Ishikawa (cell line): ENCODE measurements at regions not wholly inside any gene's neighbourhood (a gene's known extent, or its start where the extent isn't known, plus 50 kb on each side); places are given as distances from the start of the nearest gene placed in this dataset.

Experiments
- CEBPB ChIP-seq: IDR thresholded peaks from 2 replicates; pipeline ENCODE4 v1.6.1; 2012
- CREB1 ChIP-seq: IDR thresholded peaks from 2 replicates; pipeline ENCODE4 v1.6.1; 2012; ENCODE audit warnings: low read depth
- EGR1 ChIP-seq: IDR thresholded peaks from 2 replicates; pipeline ENCODE4 v1.6.1; 2012
- EP300 ChIP-seq: IDR thresholded peaks from 2 replicates; pipeline ENCODE4 v1.6.1; 2012; ENCODE audit warnings: borderline replicate concordance
- FOXM1 ChIP-seq: IDR thresholded peaks from 2 replicates; pipeline ENCODE4 v1.6.1; 2012; ENCODE audit warnings: low read depth, borderline replicate concordance
- MAX ChIP-seq: IDR thresholded peaks from 2 replicates; pipeline ENCODE4 v1.6.1; 2012
- NFIC ChIP-seq: IDR thresholded peaks from 2 replicates; pipeline ENCODE4 v1.6.1; 2012
- RAD21 ChIP-seq: IDR thresholded peaks from 2 replicates; pipeline ENCODE4 v1.6.1; 2012; ENCODE audit warnings: low read depth
- REST ChIP-seq: IDR thresholded peaks from 2 replicates; pipeline ENCODE4 v1.6.1; 2012; ENCODE audit warnings: low read depth, mild to moderate bottlenecking
- TAF1 ChIP-seq: IDR thresholded peaks from 2 replicates; pipeline ENCODE4 v1.6.1; 2012; ENCODE audit warnings: low read depth, mild to moderate bottlenecking
- TCF12 ChIP-seq: IDR thresholded peaks from 2 replicates; pipeline ENCODE4 v1.6.1; 2012; ENCODE audit warnings: low read depth
- TEAD4 ChIP-seq: IDR thresholded peaks from 2 replicates; pipeline ENCODE4 v1.6.1; 2012
- USF1 ChIP-seq: IDR thresholded peaks from 2 replicates; pipeline ENCODE4 v1.6.1; 2012
- YY1 ChIP-seq: IDR thresholded peaks from 2 replicates; pipeline ENCODE4 v1.6.1; 2012; ENCODE audit warnings: low read depth
- ZBTB7A ChIP-seq: IDR thresholded peaks from 2 replicates; pipeline ENCODE4 v1.6.1; 2012; ENCODE audit warnings: low read depth

- TF ChIP-seq EGR1 (no peak), CREB1 (no peak), NFIC (no peak), TAF1 (no peak), FOXM1 (no peak)
Measured at GRCh38 chr6:55696501-55696900, 117.5 kb upstream of the HMGCLL1 start.

GRCh38 chr6:55696041-55696440 is 117.0 kb upstream of the HMGCLL1 start:
- TF ChIP-seq EP300 (no peak), CREB1 (no peak), REST (no peak), YY1 (no peak), ZBTB7A (no peak), CEBPB (no peak), FOXM1 (no peak), TEAD4 (no peak), TCF12 (no peak), EGR1 (no peak), RAD21 (no peak), NFIC (no peak), TAF1 (no peak), USF1 (no peak), MAX (no peak)

- no peak for TF ChIP-seq MAX
- TF ChIP-seq REST = no peak
- no peak for TF ChIP-seq EP300
- TF ChIP-seq USF1 = no peak
- TF ChIP-seq CEBPB = no peak
- TF ChIP-seq TCF12 = no peak
- TF ChIP-seq FOXM1 = no peak
- TF ChIP-seq RAD21 = no peak
- no peak for TF ChIP-seq CREB1
- no peak for TF ChIP-seq TEAD4
- no peak for TF ChIP-seq TAF1
- TF ChIP-seq ZBTB7A = no peak
- TF ChIP-seq EGR1 = no peak
- TF ChIP-seq YY1 = no peak
- no peak for TF ChIP-seq NFIC
Measured at GRCh38 chr6:55694759-55695158, 115.8 kb upstream of the HMGCLL1 start.

GRCh38 chr6:55694148-55694547 is 115.2 kb upstream of the HMGCLL1 start:
- TF ChIP-seq FOXM1 (0 out of 2 replicates have a peak, but pooled peaks have one; percentile 19), TEAD4 (peak; percentile 94), CEBPB (no peak), REST (no peak), CREB1 (no peak), EGR1 (no peak), TCF12 (peak; percentile 77), EP300 (peak; percentile 70), NFIC (peak; percentile 71), RAD21 (peak; percentile 14; the same call in 1 of the 2 replicates), USF1 (no peak), TAF1 (no peak), YY1 (0 out of 2 replicates have a peak, but pooled peaks have one; percentile 58), ZBTB7A (no peak), MAX (peak; percentile 62; the same call in 1 of the 2 replicates)
